Mesendoderm (in vitro differentiated cells): ENCODE measurements at regions not wholly inside any gene's neighbourhood (a gene's known extent, or its start where the extent isn't known, plus 50 kb on each side); places are given as distances from the start of the nearest gene placed in this dataset.

Experiments
- DNase-seq: peaks from one replicate; pipeline ENCODE4 v3.0.0; 2013
- H2AK5ac ChIP-seq: 2 replicates; pipeline ENCODE4 v1.6.1; 2013; ENCODE audit warnings: low read length, inconsistent platforms
- H2BK120ac ChIP-seq: 2 replicates; pipeline ENCODE4 v1.6.1; 2013; ENCODE audit warnings: low read depth, mild to moderate bottlenecking, low read length, moderate library complexity, mixed read lengths
- H2BK15ac ChIP-seq: replicated peaks from 2 replicates; pipeline ENCODE4 v1.6.1; 2013; ENCODE audit warnings: low read depth, mild to moderate bottlenecking, moderate library complexity
- H2BK5ac ChIP-seq: 2 replicates; pipeline ENCODE4 v1.6.1; 2013; ENCODE audit warnings: low read length, inconsistent platforms
- H3K18ac ChIP-seq: 2 replicates; pipeline ENCODE4 v1.6.1; 2013; ENCODE audit warnings: mild to moderate bottlenecking, low read length, mixed read lengths
- H3K23ac ChIP-seq: one replicate; pipeline ENCODE4 v1.6.1; 2013; ENCODE audit warnings: low read length
- H3K27ac ChIP-seq: 2 replicates; pipeline ENCODE4 v1.5.1; 2013; ENCODE audit warnings: low read depth, mild to moderate bottlenecking, inconsistent platforms, low read length, moderate library complexity
- H3K27me3 ChIP-seq: 2 replicates; pipeline ENCODE4 v1.6.1; 2013; ENCODE audit warnings: low read length, control low read depth, mild to moderate bottlenecking, inconsistent platforms; ENCODE audit not compliant: insufficient read depth, poor library complexity
- H3K36me3 ChIP-seq: 2 replicates; pipeline ENCODE4 v1.6.1; 2013; ENCODE audit warnings: low read length, inconsistent platforms; ENCODE audit not compliant: control insufficient read depth, insufficient read depth
- H3K4ac ChIP-seq: one replicate; pipeline ENCODE4 v1.6.1; 2013; ENCODE audit warnings: low read depth, mild to moderate bottlenecking, low read length, moderate library complexity
- H3K4me1 ChIP-seq: 2 replicates; pipeline ENCODE4 v1.6.1; 2013; ENCODE audit warnings: low read depth, low read length, inconsistent platforms; ENCODE audit not compliant: control insufficient read depth
- H3K4me2 ChIP-seq: 2 replicates; pipeline ENCODE4 v1.6.1; 2013; ENCODE audit warnings: low read length
- H3K4me3 ChIP-seq: 2 replicates; pipeline ENCODE4 v1.5.1; 2013; ENCODE audit warnings: mild to moderate bottlenecking, low read length
- H3K56ac ChIP-seq: one replicate; pipeline ENCODE4 v1.6.1; 2013; ENCODE audit warnings: low read length
- H3K79me1 ChIP-seq: 2 replicates; pipeline ENCODE4 v1.6.1; 2013; ENCODE audit warnings: low read length, inconsistent platforms
- H3K79me2 ChIP-seq: 2 replicates; pipeline ENCODE4 v1.6.1; 2013; ENCODE audit warnings: mild to moderate bottlenecking, low read length; ENCODE audit not compliant: control insufficient read depth, insufficient read depth
- H3K9ac ChIP-seq: 2 replicates; pipeline ENCODE4 v1.6.1; 2013; ENCODE audit warnings: low read length, inconsistent platforms
- H4K5ac ChIP-seq: one replicate; pipeline ENCODE4 v1.6.1; 2013; ENCODE audit warnings: low read length
- H4K8ac ChIP-seq: one replicate; pipeline ENCODE4 v1.6.1; 2013; ENCODE audit warnings: low read depth, mild to moderate bottlenecking, control low read depth, low read length, moderate library complexity
- whole genome bisulfite sequencing: extraction: QIAGEN DNeasy Blood & Tissue Kit; methylation state at CpG from one replicate; pipeline ENCODE4 v1.1.7; 2013; ENCODE audit warnings: low lambda C conversion rate, missing lambda C conversion rate; ENCODE audit not compliant: insufficient coverage; ENCODE audit errors: extremely low coverage; 5-methylcytosine and 5-hydroxymethylcytosine counted together

DNA sequence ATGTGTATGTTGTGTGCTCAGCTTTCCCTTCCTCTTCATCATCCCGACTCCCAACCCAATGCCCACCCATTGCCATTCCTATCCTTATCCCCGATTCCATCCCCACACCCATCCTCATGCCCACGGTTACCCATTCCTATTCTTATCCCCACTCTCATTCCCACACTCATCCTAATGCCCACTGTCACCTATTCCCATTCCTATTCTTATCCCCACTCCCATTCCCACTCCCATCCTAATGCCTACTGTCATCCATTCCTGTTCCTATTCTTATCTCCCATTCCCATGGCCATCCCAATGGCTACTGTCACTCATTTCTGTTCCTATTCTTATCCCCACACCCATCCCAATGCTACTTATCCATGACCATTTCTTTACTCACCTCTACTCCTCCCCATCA is 254.1 kb downstream of the DHX35 start:
- H3K79me1 ChIP-seq, result no peaks in the 10 kb centered on the region
- no peak overlapping the region for H3K56ac ChIP-seq
- H3K27ac ChIP-seq, result no peak overlapping the region
- H4K8ac ChIP-seq, result no peak overlapping the region
- H3K27me3 ChIP-seq, result no peaks in the 10 kb centered on the region
- no peaks in the 10 kb centered on the region for H3K36me3 ChIP-seq
- no peak overlapping the region for H2BK120ac ChIP-seq
- no peaks in the 10 kb centered on the region for H3K79me2 ChIP-seq
- H3K4me3 ChIP-seq, result no peak overlapping the region
- H2AK5ac ChIP-seq, result no peak overlapping the region
- no peak overlapping the region for H3K4ac ChIP-seq
- DNase-seq, result no peak
- no peak overlapping the region for H4K5ac ChIP-seq
- H2BK15ac ChIP-seq, result no peak overlapping the region
- H3K18ac ChIP-seq, result no peak overlapping the region
- WGBS, result 100% methylated on average over 2 of the region's 3 CpGs
- no peak overlapping the region for H3K4me2 ChIP-seq
- no peak overlapping the region for H3K9ac ChIP-seq
- H2BK5ac ChIP-seq, result no peak overlapping the region
- no peak overlapping the region for H3K23ac ChIP-seq
- no peaks in the 10 kb centered on the region for H3K4me1 ChIP-seq

GRCh38 chr20:39214828-39215227 is 252.7 kb downstream of the DHX35 start:
- Histone ChIP-seq H3K4ac (no peak overlapping the region), H3K79me1 (no peaks in the 10 kb centered on the region), H3K36me3 (no peaks in the 10 kb centered on the region), H3K56ac (no peak overlapping the region), H2BK5ac (no peak overlapping the region), H3K4me3 (no peak overlapping the region), H3K9ac (no peak overlapping the region), H2BK120ac (no peak overlapping the region), H3K27me3 (no peaks in the 10 kb centered on the region), H2BK15ac (no peak overlapping the region), H3K27ac (no peak overlapping the region), H4K5ac (no peak overlapping the region), H3K4me1 (no peaks in the 10 kb centered on the region), H2AK5ac (no peak overlapping the region), H3K23ac (no peak overlapping the region), H3K4me2 (no peak overlapping the region), H3K18ac (no peak overlapping the region), H4K8ac (no peak overlapping the region), H3K79me2 (no peaks in the 10 kb centered on the region)
- peak; percentile 36 for DNase-seq
- WGBS, result no CpG with 5 or more reads among the region's 2 CpGs

GRCh38 chr20:39213476-39214145 is 251.5 kb downstream of the DHX35 start:
- Histone ChIP-seq H3K79me2 (no peaks in the 10 kb centered on the region), H3K79me1 (no peaks in the 10 kb centered on the region), H2BK5ac (no peak overlapping the region), H2BK120ac (no peak overlapping the region), H2BK15ac (no peak overlapping the region), H4K8ac (no peak overlapping the region), H2AK5ac (no peak overlapping the region), H3K23ac (no peak overlapping the region), H3K18ac (no peak overlapping the region), H3K56ac (no peak overlapping the region), H3K27ac (no peak overlapping the region), H3K9ac (no peak overlapping the region), H3K4me2 (no peak overlapping the region), H4K5ac (no peak overlapping the region), H3K4me3 (no peak overlapping the region), H3K4me1 (no peaks in the 10 kb centered on the region), H3K27me3 (no peaks in the 10 kb centered on the region), H3K4ac (no peak overlapping the region), H3K36me3 (no peaks in the 10 kb centered on the region)
- no peak for DNase-seq
- WGBS, result no CpG with 5 or more reads among the region's 3 CpGs

DNA sequence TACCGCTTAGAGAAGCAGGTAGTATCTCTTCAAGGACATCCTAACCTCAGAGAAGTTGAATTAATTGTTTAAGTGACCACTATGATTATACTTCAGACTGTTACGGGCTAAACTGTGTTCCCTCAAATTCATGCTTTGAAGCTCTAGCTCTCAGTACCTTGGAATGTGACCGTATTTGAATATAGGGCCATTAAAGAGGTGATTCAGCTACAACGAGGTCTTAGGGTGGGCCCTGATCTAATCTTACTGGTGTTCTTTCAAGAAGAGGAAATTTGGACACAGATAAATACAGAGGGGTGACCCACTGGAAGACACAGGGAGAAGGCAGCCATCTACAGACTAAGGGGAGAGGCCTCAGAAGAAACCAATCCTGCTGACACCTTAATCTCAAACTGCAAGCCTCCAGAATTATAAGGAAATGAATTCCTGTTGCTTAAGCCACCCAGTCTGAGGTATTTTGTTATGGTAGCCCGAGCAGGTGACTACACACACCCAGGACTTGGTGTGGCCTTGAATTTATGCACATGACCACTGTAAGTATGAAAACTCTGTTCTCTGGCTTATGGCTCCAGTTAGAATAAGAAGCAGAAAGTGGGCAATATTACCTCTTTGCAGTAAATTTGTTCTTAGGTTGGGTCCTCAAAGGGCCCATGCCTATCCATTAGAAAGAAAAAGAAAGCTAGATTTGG is 249.1 kb downstream of the DHX35 start:
- WGBS, result no CpG with 5 or more reads among the region's 5 CpGs
- Histone ChIP-seq H3K79me2 (no peaks in the 10 kb centered on the region), H4K8ac (no peak overlapping the region), H3K9ac (no peak overlapping the region), H3K36me3 (no peaks in the 10 kb centered on the region), H3K56ac (no peak overlapping the region), H3K27me3 (no peaks in the 10 kb centered on the region), H3K4ac (no peak overlapping the region), H3K79me1 (no peaks in the 10 kb centered on the region), H3K4me1 (no peaks in the 10 kb centered on the region), H3K18ac (no peak overlapping the region), H3K27ac (no peak overlapping the region), H4K5ac (no peak overlapping the region), H2BK15ac (no peak overlapping the region), H3K23ac (no peak overlapping the region), H2BK5ac (no peak overlapping the region), H3K4me2 (no peak overlapping the region), H2BK120ac (no peak overlapping the region), H3K4me3 (no peak overlapping the region), H2AK5ac (no peak overlapping the region)
- no peak for DNase-seq

DNA sequence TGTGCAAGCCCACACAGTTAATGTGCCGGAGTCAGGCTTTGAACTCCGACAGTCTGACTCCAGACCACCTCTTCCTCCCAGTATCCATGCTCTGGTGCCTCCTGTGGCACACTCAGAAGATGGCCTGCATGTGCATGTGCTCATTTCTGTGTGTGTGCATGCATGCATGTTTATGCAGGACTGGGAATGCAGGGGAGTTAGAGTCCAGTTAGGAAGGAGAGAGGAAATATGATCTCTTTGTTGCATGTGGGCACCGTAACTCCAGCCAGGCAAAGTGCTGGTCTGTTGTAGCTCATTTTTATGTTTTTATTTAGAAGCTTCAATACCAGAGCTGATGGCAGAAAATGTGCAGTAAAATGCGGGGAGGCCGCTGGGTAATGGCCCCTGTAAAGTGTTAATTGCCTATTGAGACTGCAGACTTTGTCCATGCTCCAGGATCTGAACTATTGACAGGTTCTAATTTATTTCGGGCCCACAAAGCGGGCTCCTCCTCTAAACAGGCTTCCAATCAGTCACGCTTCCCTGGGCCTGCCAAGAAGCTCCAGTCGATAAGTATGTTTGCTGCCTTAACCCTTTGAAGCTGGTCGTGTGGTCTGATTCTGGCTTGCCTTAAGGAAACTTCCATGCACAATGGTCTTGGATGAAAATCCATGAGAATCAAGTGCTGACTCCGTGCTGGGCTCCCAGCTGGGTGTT is 248.3 kb downstream of the DHX35 start:
- H4K5ac ChIP-seq, result no peak overlapping the region
- no peak overlapping the region for H2AK5ac ChIP-seq
- no peak overlapping the region for H2BK5ac ChIP-seq
- H3K4ac ChIP-seq, result no peak overlapping the region
- no peaks in the 10 kb centered on the region for H3K36me3 ChIP-seq
- H3K23ac ChIP-seq, result no peak overlapping the region
- no peaks in the 10 kb centered on the region for H3K27me3 ChIP-seq
- H3K79me1 ChIP-seq, result no peaks in the 10 kb centered on the region
- H3K4me2 ChIP-seq, result no peak overlapping the region
- H3K56ac ChIP-seq, result no peak overlapping the region
- H2BK15ac ChIP-seq, result no peak overlapping the region
- H3K18ac ChIP-seq, result no peak overlapping the region
- no peak overlapping the region for H3K9ac ChIP-seq
- WGBS, result no CpG with 5 or more reads among the region's 11 CpGs
- H4K8ac ChIP-seq, result no peak overlapping the region
- no peak overlapping the region for H3K27ac ChIP-seq
- no peak for DNase-seq
- no peak overlapping the region for H3K4me3 ChIP-seq
- H3K4me1 ChIP-seq, result no peaks in the 10 kb centered on the region
- H2BK120ac ChIP-seq, result no peak overlapping the region
- H3K79me2 ChIP-seq, result no peaks in the 10 kb centered on the region
